LNCaP clone FGC (cell line): ENCODE measurements at regions not wholly inside any gene's neighbourhood (a gene's known extent, or its start where the extent isn't known, plus 50 kb on each side); places are given as distances from the start of the nearest gene placed in this dataset.

Source experiments
- DNase-seq: peaks from one replicate; pipeline ENCODE4 v3.0.0-alpha.2; 2011; ENCODE audit warnings: low read depth
- H3K4me3 ChIP-seq: 2 replicates; pipeline ENCODE4 v1.5.1; 2011; ENCODE audit warnings: mild to moderate bottlenecking, low read depth, low read length, control low read depth
- TF ChIP-seq, protein P1 (sequence below): IDR thresholded peaks from 2 replicates; pipeline ENCODE4 v1.5.1; 2012; ENCODE audit warnings: mild to moderate bottlenecking; ENCODE audit not compliant: control insufficient read depth, insufficient read depth; ENCODE audit errors: extremely low read depth

DNA sequence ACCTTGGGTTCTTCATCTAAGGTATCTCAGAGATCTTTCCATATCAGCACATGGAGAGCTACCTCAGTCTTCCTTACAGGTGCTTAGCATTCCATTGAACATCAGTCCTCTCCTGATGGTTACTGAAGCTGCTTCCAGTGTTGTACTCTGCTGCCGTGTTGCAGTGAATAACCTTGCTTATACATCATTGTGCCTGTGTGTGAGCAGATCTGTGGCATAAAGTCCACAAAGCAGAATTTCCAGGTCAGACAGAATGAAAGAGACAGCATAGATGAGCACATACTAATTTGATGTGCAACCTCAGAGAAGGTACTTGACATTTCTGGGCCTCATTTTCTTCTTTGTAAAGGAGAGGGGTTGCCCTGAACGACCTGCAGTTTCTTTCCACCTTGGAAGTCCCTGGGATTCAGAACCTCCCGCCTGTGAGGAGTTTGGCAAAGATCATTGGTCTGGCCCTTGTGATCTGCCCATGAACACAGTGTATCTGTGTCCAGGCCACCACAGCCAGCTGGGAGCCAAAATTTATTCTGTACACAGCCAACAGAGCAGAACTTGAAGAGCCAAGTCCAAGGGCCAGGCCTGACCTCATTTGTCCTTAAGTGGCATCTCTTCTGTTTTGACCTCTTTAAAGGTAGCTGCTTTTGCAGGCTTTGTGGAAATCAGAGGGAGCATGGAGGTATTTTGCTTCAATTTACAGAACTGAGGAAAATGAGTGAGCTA lies 57.2 kb upstream of the SLC7A14 start:
- no peak overlapping the region for H3K4me3 ChIP-seq
- TF ChIP-seq, protein P1, sequence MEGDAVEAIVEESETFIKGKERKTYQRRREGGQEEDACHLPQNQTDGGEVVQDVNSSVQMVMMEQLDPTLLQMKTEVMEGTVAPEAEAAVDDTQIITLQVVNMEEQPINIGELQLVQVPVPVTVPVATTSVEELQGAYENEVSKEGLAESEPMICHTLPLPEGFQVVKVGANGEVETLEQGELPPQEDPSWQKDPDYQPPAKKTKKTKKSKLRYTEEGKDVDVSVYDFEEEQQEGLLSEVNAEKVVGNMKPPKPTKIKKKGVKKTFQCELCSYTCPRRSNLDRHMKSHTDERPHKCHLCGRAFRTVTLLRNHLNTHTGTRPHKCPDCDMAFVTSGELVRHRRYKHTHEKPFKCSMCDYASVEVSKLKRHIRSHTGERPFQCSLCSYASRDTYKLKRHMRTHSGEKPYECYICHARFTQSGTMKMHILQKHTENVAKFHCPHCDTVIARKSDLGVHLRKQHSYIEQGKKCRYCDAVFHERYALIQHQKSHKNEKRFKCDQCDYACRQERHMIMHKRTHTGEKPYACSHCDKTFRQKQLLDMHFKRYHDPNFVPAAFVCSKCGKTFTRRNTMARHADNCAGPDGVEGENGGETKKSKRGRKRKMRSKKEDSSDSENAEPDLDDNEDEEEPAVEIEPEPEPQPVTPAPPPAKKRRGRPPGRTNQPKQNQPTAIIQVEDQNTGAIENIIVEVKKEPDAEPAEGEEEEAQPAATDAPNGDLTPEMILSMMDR: no peak
- DNase-seq: no peak

DNA sequence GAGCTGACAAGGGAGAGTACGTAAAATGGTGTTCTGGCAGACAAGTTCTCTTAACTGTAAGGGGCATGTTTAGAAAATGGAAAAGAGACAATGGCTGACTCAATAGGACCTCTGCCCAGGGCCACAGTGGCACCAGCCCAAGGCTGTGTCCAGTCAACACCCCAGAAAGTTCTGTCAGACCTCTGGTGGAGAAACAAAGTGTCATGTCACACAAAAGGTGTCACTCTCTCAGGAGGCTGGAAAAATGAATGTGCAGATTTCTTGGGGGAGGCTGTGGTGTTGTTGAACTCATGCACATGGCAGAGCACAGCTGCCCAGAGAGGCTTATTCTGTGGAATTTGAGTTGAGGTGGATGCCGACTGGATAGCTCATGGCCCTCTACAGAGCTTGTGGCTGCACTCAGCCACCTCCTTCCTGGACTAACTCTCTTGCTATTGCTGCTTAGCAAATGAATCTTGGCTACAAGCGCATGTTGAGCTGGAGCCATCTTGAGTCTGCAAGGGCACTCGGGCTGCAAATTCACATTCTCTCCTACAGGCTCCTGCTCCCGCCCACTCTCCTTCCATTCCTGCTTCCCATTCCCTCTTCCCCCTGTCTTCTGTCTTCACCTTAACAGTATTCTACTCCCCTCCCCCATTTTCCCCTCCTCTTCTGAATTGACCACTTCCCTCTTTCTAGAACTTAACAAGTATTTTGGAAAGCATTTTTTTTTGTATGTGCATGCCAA lies 55.8 kb upstream of the SLC7A14 start:
- no peak overlapping the region for H3K4me3 ChIP-seq
- DNase-seq: no peak
- TF ChIP-seq, protein P1: no peak

DNA sequence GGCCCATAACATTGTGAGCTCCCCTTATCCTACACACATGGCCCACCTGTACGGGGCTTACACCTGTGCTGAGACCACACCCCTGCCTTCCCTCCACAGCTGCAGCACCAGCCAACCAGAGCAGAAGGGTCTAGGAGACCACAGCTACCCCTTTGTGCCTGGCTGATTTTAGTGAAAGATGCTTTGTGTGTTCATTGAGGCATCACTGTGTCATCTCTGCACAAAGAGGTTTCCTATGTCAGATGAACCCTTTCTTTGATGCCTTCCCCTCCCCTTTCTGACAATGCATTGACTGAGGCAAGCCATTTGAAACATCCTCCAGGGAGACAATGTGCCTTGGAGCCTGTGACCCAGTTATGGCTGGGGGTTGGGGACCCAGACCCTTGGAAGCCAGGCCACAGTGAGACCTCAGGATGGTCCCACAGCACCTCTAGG lies 54.9 kb upstream of the SLC7A14 start:
- H3K4me3 ChIP-seq: no peak overlapping the region
- no peak for DNase-seq
- TF ChIP-seq, protein P1: no peak

DNA sequence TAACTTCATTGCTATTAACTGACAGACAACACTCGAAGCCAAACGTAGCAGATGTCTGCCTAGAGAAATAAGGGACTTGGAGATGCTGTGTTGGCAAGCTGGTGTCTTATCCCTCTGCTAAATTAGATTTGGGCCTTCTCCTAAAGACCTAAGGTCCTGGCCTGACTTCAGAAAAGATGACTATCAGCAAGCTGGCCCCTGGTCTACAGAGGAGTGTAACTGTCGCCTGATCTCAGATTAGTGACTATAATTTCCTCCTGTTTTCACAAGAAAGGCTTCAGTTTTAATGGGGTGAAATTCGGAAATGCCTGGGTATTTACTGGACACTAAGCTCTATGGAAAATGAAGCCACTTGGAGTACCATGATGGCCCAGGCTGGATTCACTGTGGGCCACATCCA lies 53.1 kb upstream of the SLC7A14 start:
- TF ChIP-seq, protein P1: no peak
- no peak overlapping the region for H3K4me3 ChIP-seq
- no peak for DNase-seq

GRCh38 chr3:170637306-170637705 lies 51.4 kb upstream of the SLC7A14 start:
- DNase-seq: no peak
- no peak overlapping the region for H3K4me3 ChIP-seq
- TF ChIP-seq, protein P1: no peak

DNA sequence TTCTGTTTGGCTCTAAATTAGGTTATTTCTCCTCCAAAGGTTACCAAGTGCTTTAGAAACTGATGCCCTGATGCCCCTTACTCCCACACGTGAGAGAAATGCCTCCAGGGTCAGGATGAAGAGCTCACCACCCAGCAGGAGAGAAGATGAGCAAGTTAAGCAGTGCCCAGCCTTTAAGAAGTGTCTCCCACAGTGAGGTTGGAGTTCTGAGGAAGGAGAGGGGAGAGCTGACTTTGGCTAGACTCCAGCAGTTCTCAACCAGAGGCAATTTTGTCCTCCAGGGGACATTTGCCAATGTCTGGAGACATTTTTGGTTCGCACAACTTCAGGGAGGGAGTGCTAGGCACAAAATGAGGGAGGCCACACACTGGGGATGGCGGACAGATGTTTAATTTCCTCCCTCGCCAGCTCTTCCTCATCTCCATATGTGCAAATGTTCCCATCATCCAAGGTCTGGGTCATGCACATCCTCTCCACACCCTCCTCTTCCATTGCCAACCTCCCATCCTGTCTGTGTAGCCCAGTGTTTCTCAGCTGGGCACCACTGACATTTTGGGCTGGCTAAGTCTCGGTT lies 50.6 kb upstream of the SLC7A14 start:
- TF ChIP-seq, protein P1: no peak
- DNase-seq: no peak
- no peak overlapping the region for H3K4me3 ChIP-seq
